ENCODE measurements at regions not wholly inside any gene's neighbourhood (a gene's known extent, or its start where the extent isn't known, plus 50 kb on each side); places are given as distances from the start of the nearest gene placed in this dataset.

- no peak overlapping the region for H3K27ac ChIP-seq (ENCODE audit: low read depth, low read length)
- H3K4me1 ChIP-seq (ENCODE audit: control insufficient read depth, insufficient read depth, low read length), result peaks cover 13% of the 10 kb centered on the region; the same call in 1 of the 2 replicates
- H3K36me3 ChIP-seq (ENCODE audit: control insufficient read depth, insufficient read depth, low read length), result no peaks in the 10 kb centered on the region
- no peak overlapping the region for H3K9ac ChIP-seq (ENCODE audit: low read length)
- H3K4me3 ChIP-seq (ENCODE audit: low read depth, low read length), result no peak overlapping the region
- H3K9me3 ChIP-seq (ENCODE audit: control insufficient read depth, insufficient read depth, low read depth, low read length), result peaks cover 16% of the 10 kb centered on the region
- H3K27me3 ChIP-seq (ENCODE audit: control insufficient read depth, insufficient read depth, low read length), result peaks cover 3% of the 10 kb centered on the region; the same call in 1 of the 2 replicates
These were observed 97.3 kb downstream of the PDGFA start for GRCh38 chr7:422191-422885.

GRCh38 chr7:422886-423225 lies 96.8 kb downstream of the PDGFA start:
- Histone ChIP-seq H3K9me3 (ENCODE audit: control insufficient read depth, insufficient read depth, low read depth, low read length) (peaks cover 15% of the 10 kb centered on the region), H3K36me3 (ENCODE audit: control insufficient read depth, insufficient read depth, low read length) (no peaks in the 10 kb centered on the region), H3K27ac (ENCODE audit: low read depth, low read length) (no peak overlapping the region), H3K4me3 (ENCODE audit: low read depth, low read length) (no peak overlapping the region), H3K4me1 (ENCODE audit: control insufficient read depth, insufficient read depth, low read length) (peaks cover 13% of the 10 kb centered on the region; the same call in 1 of the 2 replicates), H3K27me3 (ENCODE audit: control insufficient read depth, insufficient read depth, low read length) (peaks cover 3% of the 10 kb centered on the region; the same call in 1 of the 2 replicates), H3K9ac (ENCODE audit: low read length) (no peak overlapping the region)

DNA sequence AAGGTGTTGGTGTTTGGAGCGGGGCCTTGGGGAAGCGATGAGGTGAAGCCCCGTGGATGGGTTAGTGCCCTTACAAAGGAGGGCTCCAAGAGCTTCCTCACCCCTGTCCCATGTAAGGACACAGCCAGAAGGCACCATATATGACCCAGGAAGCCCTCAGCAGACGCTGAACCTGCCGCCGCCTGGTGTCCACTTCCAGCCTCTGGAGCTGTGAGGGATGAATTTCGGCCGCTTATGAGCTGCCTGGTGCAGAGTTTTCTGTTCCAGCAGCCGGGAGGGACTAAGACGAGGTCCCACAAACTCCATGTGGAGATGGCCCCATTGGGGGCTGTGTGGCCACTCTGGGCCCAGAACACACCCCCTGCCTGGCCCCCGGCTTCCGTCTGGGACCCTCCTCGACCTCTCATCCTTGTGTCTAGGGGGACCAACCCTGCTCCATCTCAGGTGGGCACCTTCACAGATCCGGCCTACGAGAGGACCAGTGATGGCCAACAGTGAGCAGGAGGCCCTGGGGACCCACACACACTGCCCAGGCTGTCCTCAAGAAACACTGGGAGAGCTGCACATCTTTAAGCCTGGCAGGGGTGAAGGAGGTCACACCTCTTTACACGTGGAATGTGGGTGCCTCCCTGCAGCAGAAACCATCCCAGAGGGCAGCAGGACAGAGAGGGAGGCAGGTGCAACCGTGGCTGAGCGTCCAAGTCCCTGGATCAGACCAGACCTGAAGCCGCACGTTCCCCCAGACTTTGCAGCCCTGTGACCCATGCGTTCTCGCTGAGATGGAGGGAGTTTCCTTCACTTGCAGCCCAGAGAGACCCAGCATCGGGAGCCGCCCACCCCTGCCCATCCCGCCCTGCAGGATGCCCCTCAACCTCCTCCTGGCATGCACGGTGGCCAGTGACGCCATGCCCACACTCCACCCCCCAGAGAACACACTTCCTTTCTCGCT lies 96.1 kb downstream of the PDGFA start:
- peaks cover 3% of the 10 kb centered on the region; the same call in 1 of the 2 replicates for H3K27me3 ChIP-seq (ENCODE audit: control insufficient read depth, insufficient read depth, low read length)
- H3K9me3 ChIP-seq (ENCODE audit: control insufficient read depth, insufficient read depth, low read depth, low read length), result peaks cover 11% of the 10 kb centered on the region
- no peaks in the 10 kb centered on the region for H3K36me3 ChIP-seq (ENCODE audit: control insufficient read depth, insufficient read depth, low read length)
- H3K27ac ChIP-seq (ENCODE audit: low read depth, low read length), result no peak overlapping the region
- peaks cover 13% of the 10 kb centered on the region; the same call in 1 of the 2 replicates for H3K4me1 ChIP-seq (ENCODE audit: control insufficient read depth, insufficient read depth, low read length)
- no peak overlapping the region for H3K9ac ChIP-seq (ENCODE audit: low read length)
- no peak overlapping the region for H3K4me3 ChIP-seq (ENCODE audit: low read depth, low read length)

- H3K27ac ChIP-seq (ENCODE audit: low read depth, low read length), result no peak overlapping the region
- H3K27me3 ChIP-seq (ENCODE audit: control insufficient read depth, insufficient read depth, low read length), result peaks cover 3% of the 10 kb centered on the region; the same call in 1 of the 2 replicates
- no peaks in the 10 kb centered on the region for H3K36me3 ChIP-seq (ENCODE audit: control insufficient read depth, insufficient read depth, low read length)
- H3K4me3 ChIP-seq (ENCODE audit: low read depth, low read length), result no peak overlapping the region
- peaks cover 7% of the 10 kb centered on the region; the same call in 1 of the 2 replicates for H3K9me3 ChIP-seq (ENCODE audit: control insufficient read depth, insufficient read depth, low read depth, low read length)
- peaks cover 13% of the 10 kb centered on the region; the same call in 1 of the 2 replicates for H3K4me1 ChIP-seq (ENCODE audit: control insufficient read depth, insufficient read depth, low read length)
- H3K9ac ChIP-seq (ENCODE audit: low read length), result no peak overlapping the region
These were observed 95.2 kb downstream of the PDGFA start for GRCh38 chr7:424301-424935.

DNA sequence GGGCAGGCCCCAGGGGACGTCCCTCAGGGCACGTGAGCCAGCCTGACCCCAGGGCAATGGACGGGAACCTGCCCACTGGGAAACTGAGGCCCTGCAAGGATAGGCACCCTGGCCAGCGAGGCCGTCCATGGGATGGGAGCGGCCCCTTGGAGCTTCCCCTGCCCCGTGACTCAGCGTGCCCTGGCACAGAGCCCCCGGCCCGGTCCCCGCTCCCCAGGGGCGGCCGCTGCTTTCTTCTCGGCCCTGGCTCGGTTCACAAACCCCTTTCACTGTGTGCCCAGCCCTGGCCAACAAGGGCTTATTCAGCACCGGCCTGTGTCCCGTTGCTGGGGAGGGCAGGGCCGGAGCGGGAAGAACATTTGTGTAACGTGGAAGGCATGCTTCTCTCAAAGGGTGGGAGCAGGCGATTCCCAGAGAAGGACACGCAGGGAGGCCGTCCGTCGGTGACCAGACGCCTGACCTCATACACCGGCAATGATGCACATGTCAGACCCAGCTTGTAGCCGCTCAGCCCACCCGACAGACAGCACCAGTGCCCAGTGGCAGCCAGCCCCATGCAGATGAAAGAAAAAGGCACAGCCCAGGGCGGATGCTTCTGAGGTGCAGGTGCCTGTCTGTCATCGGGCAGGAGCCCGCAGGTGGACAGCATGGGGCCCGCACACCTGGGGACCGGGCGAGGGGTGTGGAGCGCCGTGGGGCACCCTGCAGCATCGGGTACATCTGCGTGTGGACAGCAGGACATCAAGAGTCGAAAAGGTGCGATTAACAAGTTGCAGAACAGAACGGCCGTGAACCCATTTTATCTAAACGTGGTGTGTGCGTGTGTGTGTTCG lies 94.5 kb downstream of the PDGFA start:
- Histone ChIP-seq H3K9me3 (ENCODE audit: control insufficient read depth, insufficient read depth, low read depth, low read length) (peaks cover 7% of the 10 kb centered on the region; the same call in 1 of the 2 replicates), H3K9ac (ENCODE audit: low read length) (no peak overlapping the region), H3K27ac (ENCODE audit: low read depth, low read length) (no peak overlapping the region), H3K4me1 (ENCODE audit: control insufficient read depth, insufficient read depth, low read length) (peaks cover 13% of the 10 kb centered on the region; the same call in 1 of the 2 replicates), H3K27me3 (ENCODE audit: control insufficient read depth, insufficient read depth, low read length) (peaks cover 3% of the 10 kb centered on the region; the same call in 1 of the 2 replicates), H3K4me3 (ENCODE audit: low read depth, low read length) (no peak overlapping the region), H3K36me3 (ENCODE audit: control insufficient read depth, insufficient read depth, low read length) (no peaks in the 10 kb centered on the region)

DNA sequence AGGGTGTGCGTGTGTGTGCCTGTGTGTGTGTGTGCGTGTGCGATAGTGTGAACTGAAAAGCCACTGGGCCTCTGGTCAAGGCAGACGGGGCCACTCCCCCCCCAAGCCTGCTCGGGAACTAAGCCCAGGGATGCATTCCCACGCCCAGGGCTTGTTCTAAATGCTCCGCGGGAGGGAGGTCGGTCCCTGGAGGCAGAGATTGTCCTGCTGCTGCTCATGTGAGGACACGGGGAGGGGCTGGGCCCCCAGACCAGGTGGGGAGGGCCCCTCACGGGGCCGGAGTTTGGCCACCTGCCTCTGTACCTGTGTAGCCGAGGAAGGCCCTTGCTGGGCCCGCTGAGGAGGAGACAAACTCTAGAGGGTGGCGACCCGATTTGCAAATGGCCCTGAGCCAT lies 93.9 kb downstream of the PDGFA start:
- peaks cover 13% of the 10 kb centered on the region; the same call in 1 of the 2 replicates for H3K4me1 ChIP-seq (ENCODE audit: control insufficient read depth, insufficient read depth, low read length)
- no peak overlapping the region for H3K9ac ChIP-seq (ENCODE audit: low read length)
- no peak overlapping the region for H3K27ac ChIP-seq (ENCODE audit: low read depth, low read length)
- H3K36me3 ChIP-seq (ENCODE audit: control insufficient read depth, insufficient read depth, low read length), result no peaks in the 10 kb centered on the region
- H3K27me3 ChIP-seq (ENCODE audit: control insufficient read depth, insufficient read depth, low read length), result peaks cover 3% of the 10 kb centered on the region; the same call in 1 of the 2 replicates
- no peak overlapping the region for H3K4me3 ChIP-seq (ENCODE audit: low read depth, low read length)
- peaks cover 7% of the 10 kb centered on the region; the same call in 1 of the 2 replicates for H3K9me3 ChIP-seq (ENCODE audit: control insufficient read depth, insufficient read depth, low read depth, low read length)

DNA sequence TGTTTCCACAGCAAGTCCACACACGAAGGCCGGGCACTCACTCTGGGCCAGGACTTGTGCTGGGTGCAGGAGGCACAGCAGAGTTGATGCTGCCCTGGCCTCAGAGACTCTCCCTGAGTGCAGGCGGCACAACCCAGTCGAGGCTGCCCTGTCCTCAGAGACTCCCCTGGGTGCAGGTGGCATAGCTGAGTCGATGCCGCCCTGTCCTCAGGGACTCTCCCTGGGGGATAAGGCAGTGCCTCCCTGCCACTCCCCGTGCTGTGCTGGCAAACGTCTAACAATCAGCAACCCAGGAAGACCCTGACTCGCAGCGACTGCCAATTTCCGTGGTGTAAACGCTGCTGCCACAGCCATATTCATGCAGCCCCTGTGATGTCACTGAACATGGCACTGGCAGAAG lies 93.1 kb downstream of the PDGFA start:
- H3K9ac ChIP-seq (ENCODE audit: low read length), result no peak overlapping the region
- no peak overlapping the region for H3K4me3 ChIP-seq (ENCODE audit: low read depth, low read length)
- H3K36me3 ChIP-seq (ENCODE audit: control insufficient read depth, insufficient read depth, low read length), result no peaks in the 10 kb centered on the region
- H3K27me3 ChIP-seq (ENCODE audit: control insufficient read depth, insufficient read depth, low read length), result peaks cover 3% of the 10 kb centered on the region; the same call in 1 of the 2 replicates
- H3K4me1 ChIP-seq (ENCODE audit: control insufficient read depth, insufficient read depth, low read length), result peaks cover 9% of the 10 kb centered on the region; the same call in 1 of the 2 replicates
- no peak overlapping the region for H3K27ac ChIP-seq (ENCODE audit: low read depth, low read length)
- peaks cover 7% of the 10 kb centered on the region; the same call in 1 of the 2 replicates for H3K9me3 ChIP-seq (ENCODE audit: control insufficient read depth, insufficient read depth, low read depth, low read length)

GRCh38 chr7:427506-428103 lies 92.0 kb downstream of the PDGFA start:
- H3K27me3 ChIP-seq (ENCODE audit: control insufficient read depth, insufficient read depth, low read length), result no peaks in the 10 kb centered on the region; the same call in 1 of the 2 replicates
- no peaks in the 10 kb centered on the region for H3K36me3 ChIP-seq (ENCODE audit: control insufficient read depth, insufficient read depth, low read length)
- peaks cover 5% of the 10 kb centered on the region; the same call in 1 of the 2 replicates for H3K4me1 ChIP-seq (ENCODE audit: control insufficient read depth, insufficient read depth, low read length)
- H3K4me3 ChIP-seq (ENCODE audit: low read depth, low read length), result no peak overlapping the region
- peaks cover 7% of the 10 kb centered on the region; the same call in 1 of the 2 replicates for H3K9me3 ChIP-seq (ENCODE audit: control insufficient read depth, insufficient read depth, low read depth, low read length)
- H3K9ac ChIP-seq (ENCODE audit: low read length), result no peak overlapping the region
- no peak overlapping the region for H3K27ac ChIP-seq (ENCODE audit: low read depth, low read length)

DNA sequence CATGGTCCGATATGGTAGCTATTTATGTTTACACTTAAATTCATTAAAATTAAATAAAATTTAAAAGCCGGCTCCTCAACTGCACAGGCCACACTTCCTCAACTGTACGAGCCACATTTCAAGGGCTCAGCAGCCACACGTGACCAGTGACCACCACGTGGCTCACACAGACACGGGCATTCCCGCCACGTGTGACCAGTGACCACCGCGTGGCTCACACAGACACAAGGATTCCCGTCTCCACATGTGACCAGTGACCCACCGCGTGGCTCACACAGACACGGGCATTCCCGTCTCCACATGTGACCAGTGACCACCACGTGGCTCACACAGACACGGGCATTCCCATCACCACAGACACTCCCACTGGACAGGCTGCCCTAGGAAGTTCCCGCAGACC lies 91.3 kb downstream of the PDGFA start:
- Histone ChIP-seq H3K9ac (ENCODE audit: low read length) (no peak overlapping the region), H3K36me3 (ENCODE audit: control insufficient read depth, insufficient read depth, low read length) (no peaks in the 10 kb centered on the region), H3K27ac (ENCODE audit: low read depth, low read length) (no peak overlapping the region), H3K27me3 (ENCODE audit: control insufficient read depth, insufficient read depth, low read length) (no peaks in the 10 kb centered on the region; the same call in 1 of the 2 replicates), H3K4me1 (ENCODE audit: control insufficient read depth, insufficient read depth, low read length) (peaks cover 5% of the 10 kb centered on the region; the same call in 1 of the 2 replicates), H3K4me3 (ENCODE audit: low read depth, low read length) (no peak overlapping the region), H3K9me3 (ENCODE audit: control insufficient read depth, insufficient read depth, low read depth, low read length) (peaks cover 7% of the 10 kb centered on the region; the same call in 1 of the 2 replicates)
